HG02970 (cell line): ENCODE measurements at regions not wholly inside any gene's neighbourhood (a gene's known extent, or its start where the extent isn't known, plus 50 kb on each side); places are given as distances from the start of the nearest gene placed in this dataset.
"Not testable (repeated sequence)": the region's sequence is repeated elsewhere in the genome, so short reads cannot be mapped to it uniquely, and the experiment has no call there.

ENCODE experiments used
- ATAC-seq: cut with Tn5 transposase; IDR thresholded peaks from one replicate; pipeline ENCODE4 v1.9.1; 2021; ENCODE audit warnings: mild to moderate bottlenecking, moderate library complexity, moderate number of reproducible peaks; ENCODE audit not compliant: unreplicated experiment, low FRiP score

- no peak for ATAC-seq
Measured at GRCh38 chr5:153340139-153340538, 150.3 kb upstream of the GRIA1 start.

- ATAC-seq, result no peak
Measured at GRCh38 chr5:153340738-153341137, 149.7 kb upstream of the GRIA1 start.

- ATAC-seq, result no peak
Measured at GRCh38 chr5:153342487-153342886, 148.0 kb upstream of the GRIA1 start.

GRCh38 chr5:153347611-153348010 lies 142.9 kb upstream of the GRIA1 start:
- no peak for ATAC-seq

- no peak for ATAC-seq
Measured at GRCh38 chr5:153350175-153350883, 140.1 kb upstream of the GRIA1 start.

GRCh38 chr5:153352685-153353219 lies 137.7 kb upstream of the GRIA1 start:
- peak; percentile 62 for ATAC-seq

- ATAC-seq, result no peak
Measured at GRCh38 chr5:153357493-153358112, 132.9 kb upstream of the GRIA1 start.

GRCh38 chr5:153358315-153358976 lies 132.0 kb upstream of the GRIA1 start:
- peak; percentile 84 for ATAC-seq

- no peak for ATAC-seq
Measured at GRCh38 chr5:153360860-153361259, 129.6 kb upstream of the GRIA1 start.

- ATAC-seq, result no peak
Measured at GRCh38 chr5:153361735-153362409, 128.6 kb upstream of the GRIA1 start.

- ATAC-seq, result peak; percentile 50
Measured at GRCh38 chr5:153365547-153365946, 124.9 kb upstream of the GRIA1 start.

GRCh38 chr5:153367466-153367865 lies 123.0 kb upstream of the GRIA1 start:
- ATAC-seq, result no peak

- no peak for ATAC-seq
Measured at GRCh38 chr5:153372425-153373129, 117.9 kb upstream of the GRIA1 start.

- ATAC-seq, result no peak
Measured at GRCh38 chr5:153373130-153373498, 117.4 kb upstream of the GRIA1 start.

GRCh38 chr5:153381630-153382029 lies 108.8 kb upstream of the GRIA1 start:
- not testable (repeated sequence) for ATAC-seq

- ATAC-seq, result no peak
Measured at GRCh38 chr5:153390569-153390968, 99.9 kb upstream of the GRIA1 start.

- no peak for ATAC-seq
Measured at GRCh38 chr5:153399595-153399994, 90.9 kb upstream of the GRIA1 start.

GRCh38 chr5:153400931-153401330 lies 89.5 kb upstream of the GRIA1 start:
- ATAC-seq, result no peak

GRCh38 chr5:153402550-153402949 lies 87.9 kb upstream of the GRIA1 start:
- no peak for ATAC-seq

- ATAC-seq, result no peak
Measured at GRCh38 chr5:153403470-153403869, 87.0 kb upstream of the GRIA1 start.
